ENCODE measurements at regions not wholly inside any gene's neighbourhood (a gene's known extent, or its start where the extent isn't known, plus 50 kb on each side); places are given as distances from the start of the nearest gene placed in this dataset.

DNA sequence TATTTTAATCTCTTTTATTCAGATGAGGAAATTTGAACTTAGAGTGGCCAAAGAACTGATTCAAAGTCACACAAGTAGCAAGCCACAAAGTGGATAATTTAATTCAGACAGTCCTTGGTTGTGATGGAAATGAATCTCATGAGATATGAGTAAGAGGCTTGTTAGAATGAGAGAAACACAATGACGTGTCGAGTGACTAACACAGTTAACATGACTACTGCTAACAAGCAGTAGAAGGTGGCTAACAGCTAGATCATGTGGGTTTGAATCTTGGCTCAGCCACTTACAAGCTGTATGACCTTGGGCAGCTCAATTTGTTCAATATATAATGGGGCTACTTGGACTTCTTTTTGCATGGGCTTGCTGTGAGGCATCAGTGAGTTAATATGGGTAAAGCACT lies 104.5 kb upstream of the LMO4 start:
- ChIA-PET CTCF (no interaction called here), POLR2A (no interaction called here)
- no peak overlapping the region for H3K4me3 ChIP-seq (replicated peaks in 1 of 3; ENCODE audit: insufficient read depth in 1 of 3, low read depth in 1 of 3, low read length in 3 of 3)
- dilution Hi-C loops (cut with MboI; ENCODE audit: extremely low pct_ligation_motif_present, low sequenced_read_pairs) (no loop called here), intact Hi-C loops (cut with micrococcal nuclease) (no loop called here)
- H3K9me1 ChIP-seq (replicated peaks; ENCODE audit: control insufficient read depth, extremely low read depth, insufficient read depth, low read length), result no peaks in the 10 kb centered on the region
- FAIRE-seq (peak; percentile 95), DNase-seq (ENCODE audit: low read depth, low spot score) (peak; percentile 70)
- H3K36me3 ChIP-seq (ENCODE audit: control insufficient read depth in 2 of 2, extremely low read depth in 1 of 2, insufficient read depth in 2 of 2, low read length in 2 of 2), result no peaks in the 10 kb centered on the region
- TF ChIP-seq FOS (IDR thresholded peaks at IDR 0.05; ENCODE audit: borderline replicate concordance, insufficient read depth, low read length) (peak; percentile 82), GATA2 (IDR thresholded peaks at IDR 0.05; ENCODE audit: insufficient read depth, insufficient read length, low read depth, low read length) (no peak), JUN (IDR thresholded peaks at IDR 0.05; ENCODE audit: borderline replicate concordance, insufficient read depth, insufficient read length, low read depth) (peak; percentile 79)
- no peaks in the 10 kb centered on the region for H3K27me3 ChIP-seq (ENCODE audit: control insufficient read depth in 2 of 2, insufficient read depth in 2 of 2, low read length in 2 of 2)
- no peaks in the 10 kb centered on the region for H3K9me3 ChIP-seq (replicated peaks; ENCODE audit: control insufficient read depth, insufficient read depth, low read length)
- no TSS peak for BruUV-seq (replicated peaks)
- peak overlapping the region; percentile 19 for H3K27ac ChIP-seq (ENCODE audit: insufficient read depth, low read depth, low read length)
- H3K4me2 ChIP-seq (ENCODE audit: insufficient read depth, low read length), result no peak overlapping the region
- no peaks in the 10 kb centered on the region for H3K79me2 ChIP-seq (ENCODE audit: control insufficient read depth, insufficient read depth, low read length)
- H3K9ac ChIP-seq (replicated peaks; ENCODE audit: extremely low read depth, insufficient read depth, low read length), result no peak overlapping the region
- H2AFZ ChIP-seq (ENCODE audit: low read depth, low read length), result no peak overlapping the region
- peaks cover 17% of the 10 kb centered on the region for H3K4me1 ChIP-seq (ENCODE audit: control insufficient read depth, extremely low read depth, insufficient read depth, low read length)
- H4K20me1 ChIP-seq (replicated peaks; ENCODE audit: control insufficient read depth, extremely low read depth, insufficient read depth, low read length), result no peaks in the 10 kb centered on the region

GRCh38 chr1:87225171-87225570 lies 103.5 kb upstream of the LMO4 start:
- Histone ChIP-seq H3K9me3 (replicated peaks; ENCODE audit: control insufficient read depth, insufficient read depth, low read length) (no peaks in the 10 kb centered on the region), H4K20me1 (replicated peaks; ENCODE audit: control insufficient read depth, extremely low read depth, insufficient read depth, low read length) (no peaks in the 10 kb centered on the region), H3K27me3 (ENCODE audit: control insufficient read depth in 2 of 2, insufficient read depth in 2 of 2, low read length in 2 of 2) (no peaks in the 10 kb centered on the region), H3K4me2 (ENCODE audit: insufficient read depth, low read length) (no peak overlapping the region), H2AFZ (ENCODE audit: low read depth, low read length) (no peak overlapping the region), H3K79me2 (ENCODE audit: control insufficient read depth, insufficient read depth, low read length) (no peaks in the 10 kb centered on the region), H3K4me3 (replicated peaks in 1 of 3; ENCODE audit: insufficient read depth in 1 of 3, low read depth in 1 of 3, low read length in 3 of 3) (no peak overlapping the region), H3K9ac (replicated peaks; ENCODE audit: extremely low read depth, insufficient read depth, low read length) (no peak overlapping the region), H3K27ac (ENCODE audit: insufficient read depth, low read depth, low read length) (no peak overlapping the region), H3K4me1 (ENCODE audit: control insufficient read depth, extremely low read depth, insufficient read depth, low read length) (peaks cover 17% of the 10 kb centered on the region), H3K36me3 (ENCODE audit: control insufficient read depth in 2 of 2, extremely low read depth in 1 of 2, insufficient read depth in 2 of 2, low read length in 2 of 2) (no peaks in the 10 kb centered on the region), H3K9me1 (replicated peaks; ENCODE audit: control insufficient read depth, extremely low read depth, insufficient read depth, low read length) (no peaks in the 10 kb centered on the region)
- ChIA-PET POLR2A (no interaction called here), CTCF (no interaction called here)
- intact Hi-C loops (cut with micrococcal nuclease) (no loop called here), dilution Hi-C loops (cut with MboI; ENCODE audit: extremely low pct_ligation_motif_present, low sequenced_read_pairs) (no loop called here)
- no peak for FAIRE-seq
- no peak for TF ChIP-seq MYC (IDR thresholded peaks at IDR 0.05; ENCODE audit: low read depth, low read length)
- TF ChIP-seq EZH2 (IDR thresholded peaks at IDR 0.05; ENCODE audit: borderline replicate concordance, low read depth, low read length, severe bottlenecking), result no peak
- no peak for TF ChIP-seq POLR2A (IDR thresholded peaks at IDR 0.05; ENCODE audit: low read depth, low read length)
- no peak for TF ChIP-seq POLR2AphosphoS5 (IDR thresholded peaks at IDR 0.05; ENCODE audit: insufficient read depth, low read depth, low read length)
- TF ChIP-seq FOS (IDR thresholded peaks at IDR 0.05; ENCODE audit: borderline replicate concordance, insufficient read depth, low read length), result no peak
- TF ChIP-seq GATA2 (IDR thresholded peaks at IDR 0.05; ENCODE audit: insufficient read depth, insufficient read length, low read depth, low read length), result no peak
- TF ChIP-seq, protein P1, sequence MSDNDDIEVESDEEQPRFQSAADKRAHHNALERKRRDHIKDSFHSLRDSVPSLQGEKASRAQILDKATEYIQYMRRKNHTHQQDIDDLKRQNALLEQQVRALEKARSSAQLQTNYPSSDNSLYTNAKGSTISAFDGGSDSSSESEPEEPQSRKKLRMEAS (IDR thresholded peaks at IDR 0.05; ENCODE audit: insufficient read depth, insufficient read length), result no peak
- TF ChIP-seq, protein P2, sequence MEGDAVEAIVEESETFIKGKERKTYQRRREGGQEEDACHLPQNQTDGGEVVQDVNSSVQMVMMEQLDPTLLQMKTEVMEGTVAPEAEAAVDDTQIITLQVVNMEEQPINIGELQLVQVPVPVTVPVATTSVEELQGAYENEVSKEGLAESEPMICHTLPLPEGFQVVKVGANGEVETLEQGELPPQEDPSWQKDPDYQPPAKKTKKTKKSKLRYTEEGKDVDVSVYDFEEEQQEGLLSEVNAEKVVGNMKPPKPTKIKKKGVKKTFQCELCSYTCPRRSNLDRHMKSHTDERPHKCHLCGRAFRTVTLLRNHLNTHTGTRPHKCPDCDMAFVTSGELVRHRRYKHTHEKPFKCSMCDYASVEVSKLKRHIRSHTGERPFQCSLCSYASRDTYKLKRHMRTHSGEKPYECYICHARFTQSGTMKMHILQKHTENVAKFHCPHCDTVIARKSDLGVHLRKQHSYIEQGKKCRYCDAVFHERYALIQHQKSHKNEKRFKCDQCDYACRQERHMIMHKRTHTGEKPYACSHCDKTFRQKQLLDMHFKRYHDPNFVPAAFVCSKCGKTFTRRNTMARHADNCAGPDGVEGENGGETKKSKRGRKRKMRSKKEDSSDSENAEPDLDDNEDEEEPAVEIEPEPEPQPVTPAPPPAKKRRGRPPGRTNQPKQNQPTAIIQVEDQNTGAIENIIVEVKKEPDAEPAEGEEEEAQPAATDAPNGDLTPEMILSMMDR (IDR thresholded peaks at IDR 0.05; ENCODE audit: extremely low read depth in 1 of 2, insufficient read depth in 1 of 2, low read depth in 1 of 2, low read length in 2 of 2), result no peak
- no peak for TF ChIP-seq JUN (IDR thresholded peaks at IDR 0.05; ENCODE audit: borderline replicate concordance, insufficient read depth, insufficient read length, low read depth)
- DNase-seq (ENCODE audit: low read depth, low spot score), result no peak
- BruUV-seq (replicated peaks), result no TSS peak
